Panc1 (cell line): ENCODE measurements at regions not wholly inside any gene's neighbourhood (a gene's known extent, or its start where the extent isn't known, plus 50 kb on each side); places are given as distances from the start of the nearest gene placed in this dataset.

Experiments
- POLR2AphosphoS5 ChIP-seq: IDR thresholded peaks from 2 replicates; pipeline ENCODE4 v1.6.1; 2012; ENCODE audit warnings: mild to moderate bottlenecking, low read depth, low read length, moderate library complexity
- SIN3A ChIP-seq: IDR thresholded peaks from 2 replicates; pipeline ENCODE4 v1.6.1; 2012; ENCODE audit warnings: low read depth, mild to moderate bottlenecking, low read length, moderate library complexity, borderline replicate concordance; ENCODE audit not compliant: insufficient read depth
- TCF7L2 ChIP-seq: IDR thresholded peaks from 2 replicates; pipeline ENCODE4 v1.6.1; 2011; ENCODE audit warnings: mild to moderate bottlenecking, low read depth, low read length, inconsistent platforms
- TF ChIP-seq, protein P1 (sequence below): fragments of 450-650 bp; IDR thresholded peaks from 2 replicates; pipeline ENCODE4 v1.5.1; 2017; ENCODE audit warnings: mild to moderate bottlenecking

DNA sequence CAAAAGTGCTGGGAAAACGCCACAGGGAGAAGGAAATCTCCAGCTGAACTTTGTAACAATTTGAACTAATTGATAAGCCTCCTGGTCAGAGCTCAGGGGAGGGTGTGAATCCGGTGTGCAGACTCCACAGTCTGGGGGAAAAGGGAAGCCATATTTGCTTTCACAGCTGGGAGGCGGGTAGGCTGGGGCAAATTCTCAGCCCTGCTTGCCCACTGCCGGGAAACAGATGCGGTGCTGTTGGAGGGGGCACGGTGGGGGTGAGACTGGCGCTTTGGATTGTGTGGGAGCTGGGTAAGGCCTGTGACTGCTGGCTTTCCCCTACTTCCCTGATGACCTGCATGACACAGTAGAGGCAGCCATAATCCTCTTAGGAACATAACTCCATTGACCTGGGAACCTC lies 134.8 kb downstream of the ADCYAP1 start:
- TF ChIP-seq, protein P1, sequence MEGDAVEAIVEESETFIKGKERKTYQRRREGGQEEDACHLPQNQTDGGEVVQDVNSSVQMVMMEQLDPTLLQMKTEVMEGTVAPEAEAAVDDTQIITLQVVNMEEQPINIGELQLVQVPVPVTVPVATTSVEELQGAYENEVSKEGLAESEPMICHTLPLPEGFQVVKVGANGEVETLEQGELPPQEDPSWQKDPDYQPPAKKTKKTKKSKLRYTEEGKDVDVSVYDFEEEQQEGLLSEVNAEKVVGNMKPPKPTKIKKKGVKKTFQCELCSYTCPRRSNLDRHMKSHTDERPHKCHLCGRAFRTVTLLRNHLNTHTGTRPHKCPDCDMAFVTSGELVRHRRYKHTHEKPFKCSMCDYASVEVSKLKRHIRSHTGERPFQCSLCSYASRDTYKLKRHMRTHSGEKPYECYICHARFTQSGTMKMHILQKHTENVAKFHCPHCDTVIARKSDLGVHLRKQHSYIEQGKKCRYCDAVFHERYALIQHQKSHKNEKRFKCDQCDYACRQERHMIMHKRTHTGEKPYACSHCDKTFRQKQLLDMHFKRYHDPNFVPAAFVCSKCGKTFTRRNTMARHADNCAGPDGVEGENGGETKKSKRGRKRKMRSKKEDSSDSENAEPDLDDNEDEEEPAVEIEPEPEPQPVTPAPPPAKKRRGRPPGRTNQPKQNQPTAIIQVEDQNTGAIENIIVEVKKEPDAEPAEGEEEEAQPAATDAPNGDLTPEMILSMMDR = no peak
- TF ChIP-seq SIN3A = no peak
- TF ChIP-seq TCF7L2 = no peak
- TF ChIP-seq POLR2AphosphoS5 = no peak
